ENCODE measurements at regions not wholly inside any gene's neighbourhood (a gene's known extent, or its start where the extent isn't known, plus 50 kb on each side); places are given as distances from the start of the nearest gene placed in this dataset.

GRCh38 chrX:13472975-13473374 lies 96.4 kb upstream of the EGFL6 start:
- TF ChIP-seq, protein P1, sequence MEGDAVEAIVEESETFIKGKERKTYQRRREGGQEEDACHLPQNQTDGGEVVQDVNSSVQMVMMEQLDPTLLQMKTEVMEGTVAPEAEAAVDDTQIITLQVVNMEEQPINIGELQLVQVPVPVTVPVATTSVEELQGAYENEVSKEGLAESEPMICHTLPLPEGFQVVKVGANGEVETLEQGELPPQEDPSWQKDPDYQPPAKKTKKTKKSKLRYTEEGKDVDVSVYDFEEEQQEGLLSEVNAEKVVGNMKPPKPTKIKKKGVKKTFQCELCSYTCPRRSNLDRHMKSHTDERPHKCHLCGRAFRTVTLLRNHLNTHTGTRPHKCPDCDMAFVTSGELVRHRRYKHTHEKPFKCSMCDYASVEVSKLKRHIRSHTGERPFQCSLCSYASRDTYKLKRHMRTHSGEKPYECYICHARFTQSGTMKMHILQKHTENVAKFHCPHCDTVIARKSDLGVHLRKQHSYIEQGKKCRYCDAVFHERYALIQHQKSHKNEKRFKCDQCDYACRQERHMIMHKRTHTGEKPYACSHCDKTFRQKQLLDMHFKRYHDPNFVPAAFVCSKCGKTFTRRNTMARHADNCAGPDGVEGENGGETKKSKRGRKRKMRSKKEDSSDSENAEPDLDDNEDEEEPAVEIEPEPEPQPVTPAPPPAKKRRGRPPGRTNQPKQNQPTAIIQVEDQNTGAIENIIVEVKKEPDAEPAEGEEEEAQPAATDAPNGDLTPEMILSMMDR (IDR thresholded peaks at IDR 0.05) = no peak
- TF ChIP-seq POLR2AphosphoS5 (IDR thresholded peaks at IDR 0.05) (no peak), POLR2A (IDR thresholded peaks at IDR 0.05) (no peak), EP300 (IDR thresholded peaks at IDR 0.05) (no peak)
